IMR-90 (cell line): ENCODE measurements at regions not wholly inside any gene's neighbourhood (a gene's known extent, or its start where the extent isn't known, plus 50 kb on each side); places are given as distances from the start of the nearest gene placed in this dataset.

ENCODE experiments used
- CTCF ChIP-seq: conservative IDR thresholded peaks from 2 replicates; pipeline ENCODE4 v1.5.1; 2012; ENCODE audit warnings: mild to moderate bottlenecking, low read depth, low read length, improper control_type of control experiment
- POLR2A ChIP-seq: IDR thresholded peaks from 2 replicates; pipeline ENCODE4 v1.6.1; 2012; ENCODE audit warnings: mild to moderate bottlenecking, low read depth, low read length
- RAD21 ChIP-seq: IDR thresholded peaks from 2 replicates; pipeline ENCODE4 v1.6.1; 2012; ENCODE audit warnings: low read length, improper control_type of control experiment

- no peak for TF ChIP-seq POLR2A
- no peak for TF ChIP-seq CTCF
- TF ChIP-seq RAD21: no peak
Measured at GRCh38 chr13:29937841-29938240, 87.4 kb upstream of the UBL3 start.
